Inflammatory macrophage (primary cell): ENCODE measurements at regions not wholly inside any gene's neighbourhood (a gene's known extent, or its start where the extent isn't known, plus 50 kb on each side); places are given as distances from the start of the nearest gene placed in this dataset.
"Not testable (repeated sequence)": the region's sequence is repeated elsewhere in the genome, so short reads cannot be mapped to it uniquely, and the experiment has no call there.

Experiments
- DNase-seq, 2 donors: peaks; one replicate each; pipeline ENCODE4 v3.0.0-alpha.2; 2020 to 2022

GRCh38 chr2:184369307-184369706, 229.0 kb upstream of the ZNF804A start:
- DNase-seq: no peak

DNA sequence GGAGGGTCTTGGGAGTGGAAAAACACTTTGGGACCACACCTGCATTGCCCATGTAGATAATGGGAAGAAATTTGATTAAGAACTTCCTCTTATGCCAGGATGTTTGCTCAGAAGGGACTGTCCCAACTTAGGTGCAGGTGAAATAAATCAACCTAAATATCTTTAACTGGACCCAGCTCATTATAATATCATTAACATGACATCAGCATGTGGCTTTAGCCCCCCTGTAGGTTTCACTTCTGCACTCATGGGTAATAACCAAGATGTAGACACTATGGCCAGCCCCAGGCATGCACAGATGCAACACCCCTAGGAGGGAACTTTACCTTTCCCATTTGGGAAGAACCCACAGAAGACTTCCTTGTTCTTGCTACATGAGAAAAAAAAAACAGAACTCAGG, 227.4 kb upstream of the ZNF804A start:
- DNase-seq: no peak

- DNase-seq: no peak
These were observed 226.7 kb upstream of the ZNF804A start for GRCh38 chr2:184371641-184372040.

DNA sequence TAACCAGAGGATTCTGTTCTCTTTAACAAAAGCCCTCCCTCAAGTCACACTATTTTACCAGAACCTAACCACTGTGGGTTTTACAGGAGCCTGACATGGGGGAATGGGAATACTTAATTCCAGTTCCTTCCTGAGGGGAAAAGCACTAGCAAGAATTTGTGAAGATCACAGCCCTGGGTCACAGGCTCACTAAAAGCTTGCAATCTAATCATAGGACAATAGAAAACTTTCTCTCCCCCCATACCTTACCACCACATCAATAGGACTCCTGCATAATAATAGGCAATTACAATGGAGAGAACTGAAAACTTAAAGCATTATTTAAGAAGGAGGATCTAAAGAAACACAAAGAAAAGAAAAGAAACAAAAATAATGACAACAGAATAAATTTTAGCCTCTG, 225.8 kb upstream of the ZNF804A start:
- DNase-seq: no peak

DNA sequence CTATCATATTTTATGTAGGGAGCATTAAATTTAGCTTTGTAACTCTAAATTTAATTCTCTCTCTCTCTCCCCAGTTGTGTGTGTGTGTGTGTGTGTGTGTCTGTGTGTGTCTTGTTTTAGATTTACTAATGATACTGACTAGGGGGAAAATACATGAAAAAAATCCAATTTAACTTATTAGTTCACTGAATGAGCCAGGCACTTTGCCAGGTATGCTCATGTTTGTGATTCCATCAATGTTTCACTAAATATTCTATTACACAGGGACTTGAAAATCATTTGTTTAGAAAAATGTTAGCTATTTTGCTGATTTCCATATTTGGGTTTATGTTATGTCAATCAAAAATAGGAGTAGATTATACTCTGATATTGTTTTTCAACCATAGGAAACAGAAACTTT, 203.7 kb upstream of the ZNF804A start:
- DNase-seq: no peak

DNA sequence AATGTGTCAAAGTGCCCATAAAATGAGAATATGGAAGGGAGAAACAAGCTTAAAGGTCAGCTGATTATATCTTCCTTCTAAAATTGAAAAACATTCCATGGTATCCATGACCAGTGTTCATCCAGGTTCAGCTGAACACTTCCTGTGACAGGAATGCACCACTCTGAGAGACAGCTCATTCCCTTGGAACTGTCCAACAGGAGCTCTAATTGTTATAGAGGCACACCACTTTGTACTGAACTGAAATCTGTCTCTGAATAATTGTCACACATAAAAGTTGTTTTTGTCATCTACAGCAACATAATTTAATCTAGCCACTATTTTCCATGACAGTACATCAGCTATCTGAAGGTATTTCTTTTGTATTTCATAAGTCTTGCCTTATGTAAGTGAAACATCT, 195.9 kb upstream of the ZNF804A start:
- DNase-seq: no peak

- not testable (repeated sequence) for DNase-seq
These were observed 191.2 kb upstream of the ZNF804A start for GRCh38 chr2:184407041-184407630.

- DNase-seq: no peak
These were observed 188.2 kb upstream of the ZNF804A start for GRCh38 chr2:184410160-184410559.

DNA sequence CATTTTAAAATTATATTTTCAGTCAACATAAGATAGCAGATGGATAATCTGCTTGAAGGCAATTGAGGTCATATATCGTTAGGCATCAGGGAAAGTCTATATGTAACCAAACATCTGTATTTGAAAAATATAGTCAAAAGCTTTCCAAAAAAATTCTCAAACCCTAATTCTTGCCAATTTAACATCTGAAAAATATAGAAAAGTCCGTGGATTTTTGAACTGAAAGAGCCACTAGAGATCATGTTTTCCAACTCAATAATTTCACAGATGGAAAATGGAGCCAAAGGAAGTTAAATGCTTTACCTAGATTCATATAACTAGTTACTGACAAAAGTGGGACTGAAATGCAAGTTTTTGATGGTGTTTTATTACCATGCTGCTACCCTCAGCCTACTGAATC, 185.1 kb upstream of the ZNF804A start:
- DNase-seq: no peak

GRCh38 chr2:184413671-184414229, 184.6 kb upstream of the ZNF804A start:
- no peak for DNase-seq

- DNase-seq: no peak
These were observed 182.0 kb upstream of the ZNF804A start for GRCh38 chr2:184416146-184416913.

- no peak for DNase-seq
These were observed 178.6 kb upstream of the ZNF804A start for GRCh38 chr2:184419744-184420143.

- DNase-seq: not testable (repeated sequence)
These were observed 176.9 kb upstream of the ZNF804A start for GRCh38 chr2:184421456-184421855.

- no peak for DNase-seq
These were observed 173.2 kb upstream of the ZNF804A start for GRCh38 chr2:184425083-184425482.

- DNase-seq: no peak
These were observed 154.1 kb upstream of the ZNF804A start for GRCh38 chr2:184444217-184444616.

DNA sequence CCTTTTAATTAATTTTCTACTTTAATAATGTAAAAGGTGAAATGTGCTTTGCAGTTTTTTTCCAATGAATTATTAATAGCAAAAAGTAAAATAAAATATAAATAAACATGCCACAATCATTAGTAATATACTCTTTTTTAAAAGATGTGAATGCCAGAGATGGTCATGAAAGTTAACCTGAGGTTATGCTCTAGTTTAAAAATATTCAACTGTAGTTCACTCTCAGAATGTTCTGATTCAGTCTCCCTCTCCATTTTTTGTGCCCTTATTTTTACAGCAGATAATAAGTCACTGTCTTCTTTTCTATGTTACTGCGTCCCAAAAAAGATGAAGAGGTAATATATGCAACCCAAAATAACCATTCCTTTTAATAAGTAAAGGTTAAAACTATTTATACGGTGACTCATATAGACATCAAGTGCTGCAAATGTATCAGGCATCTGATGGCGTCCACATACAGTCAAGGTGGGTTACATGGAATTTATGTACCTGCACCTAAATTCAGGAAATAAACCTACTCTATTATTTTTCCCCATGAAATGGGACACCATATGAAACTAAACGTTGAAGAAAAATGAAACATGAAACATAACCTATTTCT, 153.6 kb upstream of the ZNF804A start:
- no peak for DNase-seq

GRCh38 chr2:184449760-184450159, 148.6 kb upstream of the ZNF804A start:
- DNase-seq: no peak

DNA sequence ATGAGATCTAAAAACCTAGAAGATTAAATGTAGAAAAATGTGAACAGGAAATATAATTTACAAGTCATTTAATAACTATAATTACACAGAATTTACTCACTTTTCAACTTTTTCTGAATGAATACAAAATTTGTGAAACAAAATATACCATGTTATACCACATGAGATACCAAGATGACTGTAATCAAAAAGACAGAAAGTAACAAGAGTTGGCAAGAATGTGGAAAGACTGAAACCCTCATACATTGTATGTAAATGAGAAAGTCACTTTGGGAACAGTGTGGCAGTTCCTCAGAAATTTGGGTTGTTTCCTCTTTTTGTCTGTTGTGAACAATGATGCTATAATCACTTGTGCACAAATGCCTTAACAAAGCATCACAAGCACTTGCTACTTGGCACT, 145.4 kb upstream of the ZNF804A start:
- DNase-seq: no peak

- DNase-seq: no peak
These were observed 142.7 kb upstream of the ZNF804A start for GRCh38 chr2:184455624-184456023.

DNA sequence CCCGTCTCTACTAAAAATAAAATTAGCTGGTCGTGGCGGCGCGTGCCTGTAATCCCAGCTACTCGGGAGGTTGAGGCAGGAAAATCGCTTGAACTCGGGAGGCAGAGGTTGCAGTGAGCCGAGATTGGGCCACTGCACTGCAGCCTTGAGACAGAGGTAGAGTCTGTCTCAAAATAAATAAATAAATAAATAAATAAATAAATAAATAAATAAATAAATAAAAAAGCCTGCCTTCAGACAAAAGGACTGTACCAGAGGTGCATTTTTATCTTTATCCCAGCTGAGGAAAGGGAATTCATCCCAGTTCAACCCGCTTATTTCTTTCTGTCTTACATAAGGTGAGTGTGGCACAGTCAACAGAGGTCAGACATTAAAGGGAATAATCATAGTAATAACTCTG, 141.6 kb upstream of the ZNF804A start:
- DNase-seq: not testable (repeated sequence)

- no peak for DNase-seq
These were observed 135.0 kb upstream of the ZNF804A start for GRCh38 chr2:184463102-184463865.

DNA sequence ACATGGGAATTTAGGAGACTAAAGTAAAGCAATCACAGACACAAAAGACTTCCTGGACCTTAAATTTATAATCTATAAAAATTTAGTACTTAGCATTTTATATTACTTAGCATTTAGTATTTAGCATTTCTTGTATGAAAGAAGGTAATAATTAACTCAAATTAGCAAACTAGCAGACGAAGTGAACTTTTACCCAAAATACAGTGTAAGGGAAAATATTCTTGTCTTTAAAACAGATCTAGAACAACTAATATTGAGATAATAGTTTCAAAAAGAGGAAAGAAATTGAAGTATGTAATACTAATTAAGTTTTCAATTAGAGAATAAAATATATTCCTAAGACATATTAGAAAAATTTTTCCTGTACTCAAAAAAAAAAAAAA, 134.5 kb upstream of the ZNF804A start:
- no peak for DNase-seq

DNA sequence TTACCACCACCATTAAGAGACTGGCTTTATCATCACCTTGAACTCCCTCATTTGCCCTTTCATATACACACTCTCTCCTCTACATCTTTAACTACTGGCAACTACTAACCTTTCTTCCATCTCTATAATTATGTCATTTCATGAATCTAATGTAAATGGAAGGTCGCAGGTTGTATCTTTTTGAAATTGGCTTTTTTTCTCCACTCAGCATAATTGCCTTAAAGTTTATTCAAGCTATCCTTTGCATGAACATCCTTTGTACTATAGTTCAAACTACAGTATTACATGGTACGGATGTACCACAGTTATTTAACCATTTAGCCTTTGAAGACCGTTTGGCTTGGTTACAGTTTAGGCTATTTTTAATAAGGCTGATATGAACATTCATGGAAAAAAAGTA, 129.5 kb upstream of the ZNF804A start:
- DNase-seq: no peak
